AG10803 (cell line): ENCODE measurements at regions not wholly inside any gene's neighbourhood (a gene's known extent, or its start where the extent isn't known, plus 50 kb on each side); places are given as distances from the start of the nearest gene placed in this dataset.

Source experiments
- DNase-seq: peaks from one replicate; pipeline ENCODE4 v3.0.0; 2010; ENCODE audit warnings: low read depth
- H3K4me3 ChIP-seq: 2 replicates; pipeline ENCODE4 v1.5.1; 2011; ENCODE audit warnings: mild to moderate bottlenecking, low read length, control low read depth
- TF ChIP-seq, protein P1 (sequence below): conservative IDR thresholded peaks from 2 replicates; pipeline ENCODE4 v1.5.1; 2011; ENCODE audit warnings: mild to moderate bottlenecking, low read length, control low read depth, inconsistent platforms

DNA sequence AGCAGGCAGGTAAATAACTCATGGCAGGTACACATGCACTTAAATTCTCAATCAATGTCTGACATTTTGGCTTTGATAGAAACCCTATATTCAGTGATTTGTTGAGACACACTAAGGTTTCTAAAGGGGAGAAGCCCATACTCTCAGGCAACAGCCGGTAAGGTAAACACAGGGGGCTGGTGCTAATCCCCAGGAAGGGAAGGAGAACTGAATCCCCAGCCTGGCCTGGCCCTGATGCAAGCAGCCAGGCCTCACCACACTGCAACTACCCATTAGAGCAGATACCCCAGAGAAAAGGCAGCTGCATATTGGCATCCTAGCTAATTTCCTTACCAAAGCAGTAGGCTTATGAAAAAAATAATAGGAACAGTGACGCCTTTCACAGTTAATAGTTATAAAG is 116.5 kb upstream of the LRRC7 start:
- DNase-seq: no peak
- no peak overlapping the region for H3K4me3 ChIP-seq
- TF ChIP-seq, protein P1, sequence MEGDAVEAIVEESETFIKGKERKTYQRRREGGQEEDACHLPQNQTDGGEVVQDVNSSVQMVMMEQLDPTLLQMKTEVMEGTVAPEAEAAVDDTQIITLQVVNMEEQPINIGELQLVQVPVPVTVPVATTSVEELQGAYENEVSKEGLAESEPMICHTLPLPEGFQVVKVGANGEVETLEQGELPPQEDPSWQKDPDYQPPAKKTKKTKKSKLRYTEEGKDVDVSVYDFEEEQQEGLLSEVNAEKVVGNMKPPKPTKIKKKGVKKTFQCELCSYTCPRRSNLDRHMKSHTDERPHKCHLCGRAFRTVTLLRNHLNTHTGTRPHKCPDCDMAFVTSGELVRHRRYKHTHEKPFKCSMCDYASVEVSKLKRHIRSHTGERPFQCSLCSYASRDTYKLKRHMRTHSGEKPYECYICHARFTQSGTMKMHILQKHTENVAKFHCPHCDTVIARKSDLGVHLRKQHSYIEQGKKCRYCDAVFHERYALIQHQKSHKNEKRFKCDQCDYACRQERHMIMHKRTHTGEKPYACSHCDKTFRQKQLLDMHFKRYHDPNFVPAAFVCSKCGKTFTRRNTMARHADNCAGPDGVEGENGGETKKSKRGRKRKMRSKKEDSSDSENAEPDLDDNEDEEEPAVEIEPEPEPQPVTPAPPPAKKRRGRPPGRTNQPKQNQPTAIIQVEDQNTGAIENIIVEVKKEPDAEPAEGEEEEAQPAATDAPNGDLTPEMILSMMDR: no peak

DNA sequence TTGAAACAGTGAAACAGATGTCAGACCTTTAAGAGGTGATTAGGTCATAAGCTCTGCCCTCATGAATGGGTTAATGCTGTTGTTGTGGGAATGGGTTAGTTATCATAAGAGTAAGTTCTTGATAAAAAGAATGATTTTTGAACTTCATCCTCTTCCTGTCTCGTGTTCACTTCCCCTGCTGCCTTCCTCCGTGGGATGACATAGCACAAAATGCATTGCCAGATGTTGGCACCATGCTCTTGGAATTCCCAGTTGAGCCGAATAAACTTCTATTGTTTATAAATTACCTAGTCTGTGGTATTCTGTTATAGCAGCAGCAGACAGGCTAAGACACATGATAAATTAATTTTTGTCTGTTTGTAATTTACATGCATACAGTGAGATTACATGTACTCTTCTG is 112.0 kb upstream of the LRRC7 start:
- no peak overlapping the region for H3K4me3 ChIP-seq
- no peak for DNase-seq
- TF ChIP-seq, protein P1: no peak

DNA sequence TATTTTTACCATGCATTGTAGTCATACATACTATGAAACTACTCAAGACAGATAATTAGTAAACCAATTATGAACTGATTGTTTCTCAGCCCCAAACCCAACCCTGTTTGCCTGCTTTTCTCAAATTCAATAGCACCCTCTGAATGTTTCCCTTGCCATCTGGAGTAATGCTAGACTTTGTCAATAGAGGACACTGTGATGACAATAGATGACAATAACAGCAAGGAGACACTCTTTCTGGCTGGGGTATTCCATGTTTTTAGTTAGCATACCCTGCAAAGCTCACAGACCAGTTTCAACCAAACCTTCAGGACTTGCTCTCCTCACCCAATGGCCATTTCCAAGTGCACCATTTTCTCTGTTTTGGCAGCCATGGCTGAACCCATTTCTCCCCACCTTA is 108.5 kb upstream of the LRRC7 start:
- TF ChIP-seq, protein P1: no peak
- no peak overlapping the region for H3K4me3 ChIP-seq
- DNase-seq: no peak

DNA sequence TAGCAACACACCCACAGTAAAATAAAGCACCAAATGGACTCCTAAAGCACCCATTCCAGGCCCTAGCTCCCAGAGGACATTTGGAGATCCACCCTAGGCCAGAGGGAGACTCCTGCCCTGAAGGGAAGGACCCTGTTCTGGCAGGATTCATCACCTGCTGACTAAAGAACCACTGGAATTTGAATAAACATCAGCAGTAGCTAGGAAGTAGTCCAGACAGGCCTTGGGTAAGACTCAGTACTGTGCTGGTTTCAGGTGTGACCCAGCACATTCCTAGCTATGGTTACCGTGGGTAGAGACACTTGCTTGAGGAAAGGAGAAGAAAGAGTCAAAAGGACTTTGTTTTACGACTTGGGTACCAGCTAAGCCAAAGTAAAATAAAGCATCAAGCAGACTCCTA is 92.7 kb upstream of the LRRC7 start:
- H3K4me3 ChIP-seq: no peak overlapping the region
- TF ChIP-seq, protein P1: no peak
- no peak for DNase-seq

DNA sequence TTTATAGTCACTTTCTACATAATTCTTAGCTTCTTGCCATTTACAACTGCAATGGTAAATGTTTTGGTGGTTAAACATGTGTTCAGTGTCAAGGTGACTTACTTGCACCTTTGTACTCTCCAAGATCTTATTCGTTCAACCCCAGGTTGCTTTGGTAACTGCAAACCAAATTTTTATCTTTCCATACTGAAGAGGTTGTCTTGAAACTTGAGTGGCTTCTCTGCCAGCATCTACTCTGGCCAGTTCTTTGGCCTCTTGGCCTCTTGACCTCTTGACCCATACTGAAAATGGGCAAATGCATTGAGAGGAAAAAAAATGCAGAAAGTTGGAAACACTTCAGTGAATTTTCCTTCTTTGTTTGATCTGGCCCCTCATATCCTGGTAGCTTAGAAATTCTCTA is 88.0 kb upstream of the LRRC7 start:
- TF ChIP-seq, protein P1: no peak
- DNase-seq: no peak
- H3K4me3 ChIP-seq: no peak overlapping the region

DNA sequence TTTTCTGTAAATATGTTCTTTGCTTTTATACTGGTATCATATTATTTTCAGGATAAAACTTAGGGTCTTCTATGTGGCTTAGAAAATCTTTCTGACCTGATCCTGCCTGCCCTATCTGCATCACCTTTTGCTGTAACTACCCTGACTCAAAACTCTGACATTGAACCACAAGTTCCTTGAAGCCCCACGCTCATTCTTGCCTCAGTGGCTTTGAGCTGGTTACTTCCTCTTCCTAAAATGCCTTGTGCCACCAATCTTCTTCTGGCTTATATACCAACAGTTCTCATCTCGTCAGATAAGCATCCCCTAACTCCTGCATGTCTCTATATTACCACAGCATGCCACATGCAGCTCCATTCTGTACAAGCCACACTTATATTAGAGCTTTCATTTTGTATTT is 84.5 kb upstream of the LRRC7 start:
- no peak overlapping the region for H3K4me3 ChIP-seq
- TF ChIP-seq, protein P1: no peak
- DNase-seq: no peak

DNA sequence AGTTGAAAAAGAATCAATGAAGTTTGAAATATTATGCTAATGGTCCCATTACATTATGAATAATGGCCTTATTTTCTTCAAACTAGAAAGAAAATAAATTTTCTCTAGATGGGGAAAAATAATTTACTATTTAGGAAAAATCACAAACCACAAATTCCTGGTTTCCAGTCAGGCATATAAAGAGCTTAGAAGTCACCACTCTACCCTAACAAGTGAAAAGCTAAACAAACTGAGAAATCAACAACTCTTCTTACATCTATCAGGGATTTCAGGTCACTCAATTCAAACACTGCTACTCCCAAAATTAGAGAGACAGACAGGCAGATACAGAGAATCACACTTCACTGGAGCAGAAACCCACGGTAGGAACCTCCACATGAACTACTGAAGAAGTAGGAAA is 82.1 kb upstream of the LRRC7 start:
- DNase-seq: no peak
- TF ChIP-seq, protein P1: no peak
- no peak overlapping the region for H3K4me3 ChIP-seq
